Sigmoid colon (tissue), 4 donors: ENCODE measurements at regions not wholly inside any gene's neighbourhood (a gene's known extent, or its start where the extent isn't known, plus 50 kb on each side); places are given as distances from the start of the nearest gene placed in this dataset.

ENCODE experiments used
- CTCF ChIP-seq, 4 experiments: fragments of 450-650 bp in 3 of 4; fragments of 200-600 bp in 1 of 4; IDR thresholded peaks; one replicate each; pipeline ENCODE4 v1.5.1; 2016 to 2019; ENCODE audit warnings: antibody characterized with exemption in 4 of 4, mild to moderate bottlenecking in 3 of 4, moderate library complexity in 2 of 4
- EP300 ChIP-seq, 4 donors: sonication (generic); formaldehyde crosslinking; IDR thresholded peaks; one replicate each; pipeline ENCODE4 v1.6.1; 2017; ENCODE audit warnings: antibody characterized with exemption in 4 of 4

- TF ChIP-seq CTCF (IDR thresholded peaks at IDR 0.05) = no peak
- no peak for TF ChIP-seq EP300 (IDR thresholded peaks at IDR 0.05)
Measured at GRCh38 chr5:163731256-163731655, 225.8 kb downstream of the MAT2B start.
